ENCODE measurements at regions not wholly inside any gene's neighbourhood (a gene's known extent, or its start where the extent isn't known, plus 50 kb on each side); places are given as distances from the start of the nearest gene placed in this dataset.

GRCh38 chr16:86787538-86787937 lies 209.2 kb downstream of the FOXL1 start:
- no peak for TF ChIP-seq YY1 (IDR thresholded peaks at IDR 0.05; ENCODE audit: insufficient read depth, insufficient read length)
- no peak for TF ChIP-seq ZNF274 (IDR thresholded peaks at IDR 0.05; ENCODE audit: low read depth, low read length)
- TF ChIP-seq SUZ12 (IDR thresholded peaks at IDR 0.05; ENCODE audit: extremely low read depth, insufficient read depth, insufficient read length), result no peak
